ENCODE measurements at regions not wholly inside any gene's neighbourhood (a gene's known extent, or its start where the extent isn't known, plus 50 kb on each side); places are given as distances from the start of the nearest gene placed in this dataset.

DNA sequence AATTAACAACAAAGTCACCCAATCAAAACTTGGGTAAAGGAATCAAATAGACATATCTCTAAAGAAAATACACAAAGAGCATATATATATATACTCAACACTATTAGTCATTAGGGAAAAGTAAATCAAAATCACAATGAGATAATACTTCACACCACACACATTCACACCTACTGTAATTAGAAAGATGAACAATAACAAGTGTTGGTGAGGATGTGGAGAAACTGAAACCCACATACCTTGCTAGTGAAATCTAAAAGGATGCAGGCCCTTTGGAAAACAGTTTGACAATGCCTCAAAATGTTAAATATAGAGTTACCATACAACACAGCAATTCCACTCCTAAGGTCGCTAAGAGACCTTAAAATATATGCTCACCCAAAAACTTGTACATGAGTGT is 177.1 kb downstream of the ANKRD60 start:
- H3K27ac ChIP-seq = no peak overlapping the region
- no peak for TF ChIP-seq ZFX (IDR thresholded peaks at IDR 0.05)
- TF ChIP-seq, protein P1, sequence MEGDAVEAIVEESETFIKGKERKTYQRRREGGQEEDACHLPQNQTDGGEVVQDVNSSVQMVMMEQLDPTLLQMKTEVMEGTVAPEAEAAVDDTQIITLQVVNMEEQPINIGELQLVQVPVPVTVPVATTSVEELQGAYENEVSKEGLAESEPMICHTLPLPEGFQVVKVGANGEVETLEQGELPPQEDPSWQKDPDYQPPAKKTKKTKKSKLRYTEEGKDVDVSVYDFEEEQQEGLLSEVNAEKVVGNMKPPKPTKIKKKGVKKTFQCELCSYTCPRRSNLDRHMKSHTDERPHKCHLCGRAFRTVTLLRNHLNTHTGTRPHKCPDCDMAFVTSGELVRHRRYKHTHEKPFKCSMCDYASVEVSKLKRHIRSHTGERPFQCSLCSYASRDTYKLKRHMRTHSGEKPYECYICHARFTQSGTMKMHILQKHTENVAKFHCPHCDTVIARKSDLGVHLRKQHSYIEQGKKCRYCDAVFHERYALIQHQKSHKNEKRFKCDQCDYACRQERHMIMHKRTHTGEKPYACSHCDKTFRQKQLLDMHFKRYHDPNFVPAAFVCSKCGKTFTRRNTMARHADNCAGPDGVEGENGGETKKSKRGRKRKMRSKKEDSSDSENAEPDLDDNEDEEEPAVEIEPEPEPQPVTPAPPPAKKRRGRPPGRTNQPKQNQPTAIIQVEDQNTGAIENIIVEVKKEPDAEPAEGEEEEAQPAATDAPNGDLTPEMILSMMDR (conservative IDR thresholded peaks at IDR 0.05) = no peak

DNA sequence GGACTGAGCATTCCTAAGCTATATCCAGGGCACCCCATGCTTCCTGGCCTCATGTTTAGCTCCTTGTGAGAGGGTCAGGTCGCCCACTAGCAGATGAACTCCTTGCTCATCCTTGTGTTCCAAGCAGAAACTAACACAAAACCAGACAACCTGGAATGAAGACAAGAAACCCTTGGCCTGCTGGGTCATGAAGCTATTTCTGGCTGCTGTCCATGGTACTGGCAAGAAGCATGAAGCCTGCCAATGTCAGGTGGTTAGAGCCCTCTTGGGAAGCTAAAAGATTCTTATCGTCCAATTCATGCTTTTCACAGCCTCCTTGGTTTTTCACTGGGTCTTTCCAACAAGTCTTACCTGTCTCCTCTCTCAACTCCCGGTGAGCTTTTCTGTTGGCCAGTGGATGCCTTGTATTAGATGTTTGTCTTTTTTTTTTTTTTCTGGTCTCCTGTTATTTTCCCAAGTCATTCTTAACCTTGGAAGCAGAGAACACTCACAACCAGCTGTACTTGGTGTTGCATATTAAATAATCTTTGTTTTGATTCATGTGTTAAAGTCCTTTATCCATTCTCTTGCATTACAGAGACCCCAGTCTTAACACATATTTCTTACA is 180.3 kb downstream of the ANKRD60 start:
- TF ChIP-seq, protein P1 (conservative IDR thresholded peaks at IDR 0.05) = no peak
- no peak for TF ChIP-seq ZFX (IDR thresholded peaks at IDR 0.05)

DNA sequence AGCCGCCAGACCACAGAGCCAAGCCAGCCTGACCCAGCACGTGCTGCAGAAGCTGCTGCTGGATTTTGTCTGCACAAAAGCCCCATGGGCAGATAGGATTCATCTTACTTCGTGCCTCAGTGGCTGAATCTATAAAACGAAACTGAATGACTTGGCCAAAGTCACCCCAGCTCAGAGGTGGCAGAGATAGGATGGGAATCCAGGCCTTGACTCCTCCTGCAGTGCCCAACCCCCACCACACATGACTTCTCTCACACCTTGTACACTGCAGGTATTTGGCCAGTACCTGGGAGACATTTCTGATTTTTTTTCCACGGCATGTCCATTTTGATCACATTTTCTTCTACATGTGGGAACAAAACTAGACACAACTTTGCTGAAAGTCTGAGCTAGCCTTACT is 182.1 kb downstream of the ANKRD60 start:
- TF ChIP-seq, protein P1 (conservative IDR thresholded peaks at IDR 0.05) = no peak
- TF ChIP-seq ZFX (IDR thresholded peaks at IDR 0.05) = no peak
- no peak overlapping the region for H3K27ac ChIP-seq

More for the DNA sequence above, 180.3 kb downstream of the ANKRD60 start:
- H3K27ac ChIP-seq = no peak overlapping the region

DNA sequence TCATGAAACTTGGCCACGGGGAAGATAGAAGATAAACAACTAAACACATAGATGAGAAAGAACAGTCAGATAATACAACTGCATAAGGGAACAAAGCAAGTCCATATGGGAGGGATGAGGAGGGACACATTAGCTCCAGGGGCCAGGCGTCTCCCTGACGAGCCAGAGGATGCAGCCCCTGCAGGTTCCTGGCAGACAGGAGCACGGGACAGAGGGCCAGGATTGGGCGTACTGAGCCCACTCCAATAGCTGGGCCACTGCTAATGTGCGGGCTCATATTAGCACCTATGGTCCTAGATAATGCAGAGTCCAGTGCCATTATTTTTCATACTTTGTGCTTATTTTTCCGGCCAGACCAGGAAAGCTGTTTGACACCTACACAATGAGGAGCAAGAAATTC is 182.9 kb downstream of the ANKRD60 start:
- TF ChIP-seq ZFX (IDR thresholded peaks at IDR 0.05) = no peak
- TF ChIP-seq, protein P1 (conservative IDR thresholded peaks at IDR 0.05) = no peak
- H3K27ac ChIP-seq = no peak overlapping the region

DNA sequence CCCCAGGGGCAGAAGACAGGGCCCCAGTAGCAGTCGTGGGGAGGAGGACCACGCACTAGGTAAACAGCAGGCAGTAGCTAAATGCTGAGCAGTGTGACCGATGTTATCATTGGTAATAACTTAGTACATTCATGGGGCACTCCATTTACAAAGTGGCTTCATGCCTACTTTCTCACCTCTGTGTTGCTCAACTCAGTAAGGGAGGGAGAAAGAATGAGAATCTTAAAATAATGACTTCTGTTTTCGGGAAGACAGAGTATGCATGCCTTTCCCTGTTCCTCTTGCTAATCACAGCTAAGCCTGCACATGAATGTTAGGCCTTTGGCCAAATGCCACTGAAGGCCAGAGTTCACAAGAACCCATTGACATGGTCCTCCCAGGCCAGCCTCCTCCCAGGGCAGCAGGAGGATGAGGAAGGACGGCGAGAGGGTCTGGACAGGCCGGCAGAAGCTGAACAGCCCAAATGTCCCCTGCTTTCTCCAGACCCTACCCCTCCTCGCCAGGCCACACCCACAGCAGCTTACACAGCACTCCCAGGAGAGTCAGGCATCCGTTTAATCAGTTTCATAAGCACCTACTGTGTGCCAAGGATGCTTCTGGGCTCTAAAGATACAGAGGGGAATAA is 183.4 kb downstream of the ANKRD60 start:
- H3K27ac ChIP-seq = no peak overlapping the region
- TF ChIP-seq ZFX (IDR thresholded peaks at IDR 0.05) = no peak
- TF ChIP-seq, protein P1 (conservative IDR thresholded peaks at IDR 0.05) = no peak

DNA sequence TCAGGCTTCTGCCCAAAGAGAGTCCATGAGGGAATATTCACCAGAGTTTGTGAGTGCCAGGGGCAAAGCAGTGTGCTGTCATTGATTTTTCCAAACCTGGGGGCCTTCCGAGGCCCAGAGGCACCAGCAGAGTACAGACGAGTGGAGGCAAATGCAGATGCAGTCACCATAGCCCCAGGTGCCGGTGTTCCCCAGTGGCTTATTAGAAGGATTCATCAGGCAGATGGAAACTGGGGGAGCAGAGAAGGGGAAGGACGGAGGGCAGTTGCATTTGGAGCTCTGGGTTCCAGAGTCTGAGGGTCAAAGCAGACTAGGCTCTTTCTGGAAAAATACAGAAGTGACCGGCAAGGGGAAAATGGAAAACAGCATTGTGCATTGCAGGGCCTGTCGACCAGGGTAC is 184.2 kb downstream of the ANKRD60 start:
- TF ChIP-seq ZFX (IDR thresholded peaks at IDR 0.05) = no peak
- TF ChIP-seq, protein P1 (conservative IDR thresholded peaks at IDR 0.05) = no peak
- H3K27ac ChIP-seq = no peak overlapping the region

DNA sequence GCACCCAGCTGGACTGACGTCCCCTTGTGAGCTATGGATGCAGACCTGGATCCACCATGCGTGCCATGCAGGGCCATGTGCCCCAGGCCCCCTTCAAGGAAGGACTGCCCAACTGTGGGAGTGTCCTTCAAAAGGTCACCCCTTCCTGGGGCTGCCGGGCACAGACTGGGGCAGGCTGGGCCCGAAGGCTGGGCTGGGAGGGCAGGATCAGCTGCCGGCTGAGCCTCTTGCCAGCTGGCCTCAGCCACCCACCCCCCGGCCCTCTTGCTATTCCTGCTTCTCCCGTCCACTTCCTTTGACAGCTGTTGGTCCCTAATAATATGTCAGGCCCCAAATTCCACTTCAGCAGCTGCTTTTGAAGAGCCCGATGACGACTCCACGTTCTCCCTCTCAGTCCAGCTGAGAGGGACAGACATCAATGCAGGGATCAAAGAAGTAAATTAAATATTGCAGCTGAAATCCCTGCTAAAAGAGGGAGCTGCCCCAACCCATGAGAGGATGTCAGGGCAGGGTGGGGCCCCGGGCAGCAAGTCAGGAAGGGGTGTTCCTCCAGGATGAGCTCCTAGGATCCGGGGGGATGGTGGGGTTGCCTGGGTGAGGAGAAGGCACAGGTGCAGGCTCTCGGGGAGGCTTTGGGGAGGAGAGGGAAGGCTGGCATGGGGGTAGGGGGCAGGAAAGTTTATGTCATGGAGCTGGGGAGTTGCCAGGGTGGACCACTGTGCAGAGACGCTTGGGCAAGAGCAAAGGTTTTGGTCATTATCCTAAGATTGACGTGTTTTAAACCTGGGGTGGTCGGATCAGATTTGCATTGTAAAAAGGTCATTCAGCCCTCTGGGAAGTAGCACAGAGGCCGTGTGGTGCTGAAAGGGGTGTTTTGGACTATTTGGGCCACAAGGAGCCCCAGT is 185.0 kb downstream of the ANKRD60 start:
- TF ChIP-seq, protein P1 (conservative IDR thresholded peaks at IDR 0.05) = no peak
- TF ChIP-seq ZFX (IDR thresholded peaks at IDR 0.05) = no peak
- no peak overlapping the region for H3K27ac ChIP-seq
